ENCODE measurements at regions not wholly inside any gene's neighbourhood (a gene's known extent, or its start where the extent isn't known, plus 50 kb on each side); places are given as distances from the start of the nearest gene placed in this dataset.
"Not testable (repeated sequence)": the region's sequence is repeated elsewhere in the genome, so short reads cannot be mapped to it uniquely, and the experiment has no call there.

GRCh38 chr7:16369855-16370254 lies 51.5 kb downstream of the CRPPA start:
- no peaks in the 10 kb centered on the region for H3K4me1 Mint-ChIP-seq
- DNase-seq, result no peak
- no peaks in the 10 kb centered on the region for H3K27me3 Mint-ChIP-seq
- H3K27ac Mint-ChIP-seq, result no peak overlapping the region
- H3K4me3 Mint-ChIP-seq, result no peak overlapping the region
- no peak for ATAC-seq
- H3K9me3 Mint-ChIP-seq, result no peaks in the 10 kb centered on the region

DNA sequence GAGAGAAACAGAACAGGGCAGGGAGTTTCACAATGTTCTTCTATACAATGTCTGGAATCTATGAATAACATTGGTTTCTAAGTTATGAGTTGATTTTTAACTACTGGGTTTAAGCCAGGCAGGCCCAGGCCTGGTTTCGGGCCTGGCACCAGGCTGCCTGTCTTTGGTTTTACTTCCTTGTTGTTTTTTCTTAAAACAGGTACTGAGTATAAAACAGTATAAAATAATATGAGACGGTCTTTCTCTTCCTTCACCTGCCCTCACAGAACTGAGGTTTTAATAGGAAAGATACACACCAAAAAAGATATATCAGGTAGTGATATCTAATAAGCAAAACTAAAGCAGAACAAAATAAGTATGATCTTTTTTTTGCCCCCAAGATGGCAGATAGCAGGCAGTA lies 52.0 kb downstream of the CRPPA start:
- DNase-seq, H3K27me3 Mint-ChIP-seq, H3K4me1 Mint-ChIP-seq, H3K27ac Mint-ChIP-seq, H3K9me3 Mint-ChIP-seq, H3K4me3 Mint-ChIP-seq, ATAC-seq: not testable (repeated sequence)

DNA sequence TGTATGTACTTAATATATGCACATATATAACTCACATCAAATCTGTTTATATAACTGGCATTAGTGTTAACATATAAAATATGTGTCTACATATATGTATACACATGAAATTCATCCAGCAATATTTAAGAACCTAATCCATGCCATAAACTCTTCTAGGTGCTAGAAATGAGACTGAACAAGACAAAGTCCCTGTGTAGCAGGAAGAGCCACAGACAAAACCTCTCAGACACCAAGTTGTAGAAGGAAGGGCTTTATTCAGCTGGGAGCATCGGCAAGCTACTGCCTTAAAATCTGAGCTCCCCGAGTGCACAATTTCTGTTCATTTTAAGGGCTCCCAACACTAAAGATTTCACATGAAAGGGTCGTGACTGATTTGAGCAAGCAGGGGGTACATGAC lies 52.5 kb downstream of the CRPPA start:
- DNase-seq (no peak), ATAC-seq (no peak)
- no peaks in the 10 kb centered on the region for H3K27me3 Mint-ChIP-seq
- no peak overlapping the region for H3K4me3 Mint-ChIP-seq
- H3K4me1 Mint-ChIP-seq, result no peaks in the 10 kb centered on the region
- H3K27ac Mint-ChIP-seq, result no peak overlapping the region
- H3K9me3 Mint-ChIP-seq, result no peaks in the 10 kb centered on the region

DNA sequence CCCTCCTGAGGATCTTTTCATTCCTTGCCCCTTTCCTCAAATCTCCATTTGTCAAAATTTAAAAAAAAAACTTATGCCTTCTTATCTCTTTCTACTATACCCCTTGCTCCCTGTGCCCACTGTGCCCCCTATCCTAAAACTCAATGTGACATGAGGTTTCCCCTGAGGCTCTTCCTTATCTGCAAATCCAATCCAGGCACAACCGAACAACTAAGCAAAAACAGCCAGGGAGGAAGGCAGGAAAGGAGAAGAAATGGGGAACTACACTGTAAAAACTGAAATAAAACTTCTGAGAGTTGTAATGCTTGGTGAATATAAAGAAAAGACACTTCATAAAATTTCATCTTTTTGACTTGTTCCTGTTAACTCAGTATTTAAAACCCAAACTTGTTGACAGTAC lies 54.2 kb downstream of the CRPPA start:
- Mint-ChIP-seq H3K9me3 (no peaks in the 10 kb centered on the region), H3K4me3 (no peak overlapping the region), H3K27ac (no peak overlapping the region), H3K4me1 (no peaks in the 10 kb centered on the region), H3K27me3 (no peaks in the 10 kb centered on the region)
- ATAC-seq (no peak), DNase-seq (no peak)

GRCh38 chr7:16365952-16366351 lies 55.4 kb downstream of the CRPPA start:
- H3K4me3 Mint-ChIP-seq, result no peak overlapping the region
- no peaks in the 10 kb centered on the region for H3K4me1 Mint-ChIP-seq
- H3K27ac Mint-ChIP-seq, result peak overlapping the region in 1 of 2 donors; percentile 30
- no peaks in the 10 kb centered on the region for H3K9me3 Mint-ChIP-seq
- H3K27me3 Mint-ChIP-seq, result no peaks in the 10 kb centered on the region
- DNase-seq, result no peak
- ATAC-seq, result no peak

DNA sequence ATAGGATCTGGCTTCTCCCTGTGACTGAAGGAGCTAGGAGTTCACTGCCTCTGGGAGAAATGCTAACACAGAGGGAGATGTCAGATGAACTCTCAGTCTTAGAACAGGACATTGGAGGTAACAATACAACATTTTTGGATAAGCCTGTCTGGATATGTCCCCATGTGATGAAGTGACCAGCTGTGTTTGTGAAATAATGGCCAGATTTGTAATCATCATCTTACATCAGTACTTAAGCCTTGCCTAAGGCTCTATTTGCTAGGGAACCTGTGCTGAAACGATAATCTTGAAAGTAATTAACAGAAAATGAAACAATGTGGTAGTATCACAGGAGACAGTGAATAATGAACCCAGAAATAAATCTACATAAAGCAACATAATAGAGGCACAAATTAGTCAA lies 56.2 kb downstream of the CRPPA start:
- Mint-ChIP-seq H3K27me3 (no peaks in the 10 kb centered on the region), H3K4me1 (no peaks in the 10 kb centered on the region), H3K9me3 (no peaks in the 10 kb centered on the region), H3K4me3 (no peak overlapping the region), H3K27ac (no peak overlapping the region)
- DNase-seq (no peak), ATAC-seq (no peak)

DNA sequence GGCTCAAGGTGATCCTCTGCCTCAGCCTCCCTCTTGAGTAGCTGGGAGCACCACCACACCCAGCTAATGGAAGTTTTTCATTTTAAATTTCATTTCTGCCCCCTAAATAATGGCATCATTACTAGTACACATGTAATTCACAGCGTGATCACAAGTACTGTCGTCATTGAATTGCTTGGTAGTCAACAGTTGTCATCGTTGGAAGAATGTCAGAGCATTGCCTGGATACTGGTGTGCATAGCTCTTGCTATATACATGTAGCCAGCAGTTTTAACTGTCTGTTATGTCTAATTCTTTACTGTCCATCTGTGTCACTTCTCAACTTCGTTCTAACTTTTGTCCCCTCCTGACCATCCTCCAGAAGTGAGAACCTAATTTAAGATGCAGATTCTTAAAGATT lies 62.1 kb downstream of the CRPPA start:
- Mint-ChIP-seq H3K4me3 (no peak overlapping the region), H3K4me1 (no peaks in the 10 kb centered on the region), H3K9me3 (no peaks in the 10 kb centered on the region), H3K27ac (no peak overlapping the region), H3K27me3 (no peaks in the 10 kb centered on the region)
- no peak for DNase-seq
- no peak for ATAC-seq

- Mint-ChIP-seq H3K4me1 (no peaks in the 10 kb centered on the region), H3K27ac (no peak overlapping the region), H3K27me3 (no peaks in the 10 kb centered on the region), H3K9me3 (no peaks in the 10 kb centered on the region), H3K4me3 (no peak overlapping the region)
- DNase-seq (no peak), ATAC-seq (no peak)
Measured at GRCh38 chr7:16357921-16358320, 63.4 kb downstream of the CRPPA start.

- H3K27ac Mint-ChIP-seq, result no peak overlapping the region
- no peak overlapping the region for H3K4me3 Mint-ChIP-seq
- ATAC-seq (no peak), DNase-seq (no peak)
- no peaks in the 10 kb centered on the region for H3K9me3 Mint-ChIP-seq
- H3K27me3 Mint-ChIP-seq, result no peaks in the 10 kb centered on the region
- H3K4me1 Mint-ChIP-seq, result no peaks in the 10 kb centered on the region
Measured at GRCh38 chr7:16357474-16357873, 63.9 kb downstream of the CRPPA start.

DNA sequence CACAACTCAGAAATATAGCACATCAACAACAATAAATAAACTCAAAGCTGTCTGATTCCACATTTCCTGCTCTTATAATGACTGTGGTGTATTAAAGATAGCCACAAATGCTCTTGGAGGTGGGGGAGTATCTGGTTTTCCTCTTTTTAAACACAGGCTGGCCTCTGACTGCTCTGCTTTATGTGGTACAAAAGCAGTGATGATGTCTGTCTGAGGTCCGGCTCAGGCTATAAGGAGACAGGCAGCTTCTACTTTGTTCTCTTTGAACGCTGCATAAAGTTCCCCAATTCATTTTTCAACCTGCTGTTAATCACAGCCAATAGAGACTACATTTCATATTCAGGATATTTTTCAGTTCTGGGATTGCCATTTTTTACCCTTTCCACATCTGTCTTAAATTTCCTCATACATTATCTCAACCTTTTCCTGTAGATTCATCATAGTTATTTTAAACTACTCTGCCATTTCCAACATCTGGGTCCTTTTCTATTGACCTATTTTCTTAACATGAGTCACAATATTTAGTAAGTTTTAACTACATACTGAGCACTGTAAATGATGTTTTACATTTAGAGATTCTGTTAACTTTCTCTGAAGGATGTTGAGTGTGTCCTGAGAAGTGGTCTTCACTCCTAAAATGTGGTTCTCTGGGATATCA lies 64.9 kb downstream of the CRPPA start:
- H3K27ac Mint-ChIP-seq, result no peak overlapping the region
- no peaks in the 10 kb centered on the region for H3K9me3 Mint-ChIP-seq
- DNase-seq (no peak), ATAC-seq (no peak)
- no peaks in the 10 kb centered on the region for H3K4me1 Mint-ChIP-seq
- H3K4me3 Mint-ChIP-seq, result no peak overlapping the region
- no peaks in the 10 kb centered on the region for H3K27me3 Mint-ChIP-seq

DNA sequence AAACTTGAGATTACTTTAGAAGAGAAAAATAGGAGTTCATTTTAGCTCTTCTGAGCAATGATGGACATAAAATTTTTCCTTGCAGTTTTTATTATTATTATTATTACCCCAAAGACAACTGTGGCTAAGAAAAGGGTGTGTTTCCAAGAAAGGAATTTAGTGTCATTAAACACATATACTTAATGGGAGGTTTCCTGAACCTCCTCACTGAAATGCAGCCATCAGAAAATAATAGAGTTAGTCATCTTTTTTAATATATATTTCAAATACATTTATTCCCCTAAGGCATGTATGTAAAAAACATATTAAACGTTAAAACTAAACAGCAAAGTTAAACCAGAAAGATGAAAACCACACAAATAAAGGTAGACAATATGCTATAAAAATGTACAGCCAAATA lies 66.8 kb downstream of the CRPPA start:
- H3K4me3 Mint-ChIP-seq, result no peak overlapping the region
- H3K4me1 Mint-ChIP-seq, result no peaks in the 10 kb centered on the region
- H3K9me3 Mint-ChIP-seq, result peaks cover 3 to 10% of the 10 kb centered on the region in 2 donors
- no peak for ATAC-seq
- no peak overlapping the region for H3K27ac Mint-ChIP-seq
- no peak for DNase-seq
- no peaks in the 10 kb centered on the region for H3K27me3 Mint-ChIP-seq

DNA sequence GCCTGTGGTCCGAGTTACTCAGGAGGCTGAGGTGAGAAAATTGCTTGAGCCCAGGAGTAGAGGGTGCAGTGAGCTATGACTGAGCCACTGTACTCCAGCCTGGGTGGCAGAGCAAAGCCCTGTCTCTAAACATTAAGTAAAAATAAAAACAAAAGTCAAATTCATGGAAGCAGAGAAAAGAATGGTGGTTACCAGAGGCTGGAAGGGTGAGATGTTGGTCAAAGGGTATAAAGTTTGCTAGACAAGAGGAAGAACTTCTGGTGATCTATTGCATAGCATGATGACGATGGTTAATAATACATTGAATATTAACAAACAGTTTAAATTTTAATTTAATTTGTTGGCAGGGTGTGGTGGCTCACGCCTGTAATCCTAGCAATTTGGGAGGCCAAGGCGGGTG lies 68.1 kb downstream of the CRPPA start:
- H3K9me3 Mint-ChIP-seq, result peaks cover 8 to 18% of the 10 kb centered on the region in 2 donors
- no peak for ATAC-seq

GRCh38 chr7:16350634-16351033 lies 70.7 kb downstream of the CRPPA start:
- Mint-ChIP-seq H3K27me3 (no peaks in the 10 kb centered on the region), H3K9me3 (peaks cover 14 to 18% of the 10 kb centered on the region in 2 donors), H3K4me1 (peaks cover 7% of the 10 kb centered on the region), H3K4me3 (no peak overlapping the region), H3K27ac (no peak overlapping the region)
- DNase-seq, result no peak
- no peak for ATAC-seq

More for the DNA sequence above, 68.1 kb downstream of the CRPPA start:
- no peak for DNase-seq
- no peaks in the 10 kb centered on the region for H3K4me1 Mint-ChIP-seq
- H3K4me3 Mint-ChIP-seq, result no peak overlapping the region
- H3K27me3 Mint-ChIP-seq, result no peaks in the 10 kb centered on the region
- no peak overlapping the region for H3K27ac Mint-ChIP-seq

DNA sequence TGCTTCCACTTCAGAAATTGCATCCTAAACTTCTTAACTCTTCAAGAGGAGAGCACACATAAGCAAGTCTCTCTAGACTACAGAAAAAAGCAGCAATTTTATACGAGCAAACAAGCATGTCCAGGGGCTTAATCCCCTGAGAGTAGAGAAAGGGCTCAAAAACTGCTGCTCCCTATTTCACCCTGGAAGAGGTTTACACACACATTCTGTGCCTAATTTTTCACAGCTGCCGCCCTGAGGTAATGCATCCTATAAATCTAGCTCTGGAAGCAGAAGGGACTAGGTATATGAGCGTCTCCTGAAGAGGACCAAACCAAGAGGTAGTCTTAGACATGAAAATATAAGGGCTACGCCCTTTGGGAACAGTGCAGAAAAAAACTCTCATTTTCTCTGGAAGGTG lies 73.1 kb downstream of the CRPPA start:
- no peak overlapping the region for H3K4me3 Mint-ChIP-seq
- no peak overlapping the region for H3K27ac Mint-ChIP-seq
- no peaks in the 10 kb centered on the region for H3K27me3 Mint-ChIP-seq
- ATAC-seq, result no peak
- H3K4me1 Mint-ChIP-seq, result peaks cover 7% of the 10 kb centered on the region
- peaks cover 33 to 34% of the 10 kb centered on the region in 2 donors for H3K9me3 Mint-ChIP-seq
- no peak for DNase-seq

DNA sequence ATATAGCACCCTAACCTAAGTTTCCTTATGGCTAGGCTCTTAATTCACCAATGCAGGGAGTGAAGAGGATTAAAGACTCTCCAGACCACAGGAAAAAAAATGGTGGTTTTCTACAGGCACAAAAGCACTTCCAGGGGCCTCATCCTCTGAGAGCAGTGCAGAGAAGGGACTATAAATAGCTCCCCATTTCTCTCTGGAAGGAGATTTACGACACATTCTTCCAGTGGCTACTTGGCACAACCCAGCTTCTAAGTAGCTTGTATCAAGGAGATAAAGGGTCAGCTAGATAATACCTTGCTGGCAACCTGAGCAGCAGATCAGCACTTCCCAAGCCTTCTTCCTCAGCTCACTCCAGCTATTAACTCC lies 73.5 kb downstream of the CRPPA start:
- Mint-ChIP-seq H3K4me3 (no peak overlapping the region), H3K9me3 (peaks cover 33 to 35% of the 10 kb centered on the region in 2 donors), H3K27ac (no peak overlapping the region), H3K4me1 (peaks cover 7% of the 10 kb centered on the region), H3K27me3 (no peaks in the 10 kb centered on the region)
- ATAC-seq (no peak), DNase-seq (no peak)

DNA sequence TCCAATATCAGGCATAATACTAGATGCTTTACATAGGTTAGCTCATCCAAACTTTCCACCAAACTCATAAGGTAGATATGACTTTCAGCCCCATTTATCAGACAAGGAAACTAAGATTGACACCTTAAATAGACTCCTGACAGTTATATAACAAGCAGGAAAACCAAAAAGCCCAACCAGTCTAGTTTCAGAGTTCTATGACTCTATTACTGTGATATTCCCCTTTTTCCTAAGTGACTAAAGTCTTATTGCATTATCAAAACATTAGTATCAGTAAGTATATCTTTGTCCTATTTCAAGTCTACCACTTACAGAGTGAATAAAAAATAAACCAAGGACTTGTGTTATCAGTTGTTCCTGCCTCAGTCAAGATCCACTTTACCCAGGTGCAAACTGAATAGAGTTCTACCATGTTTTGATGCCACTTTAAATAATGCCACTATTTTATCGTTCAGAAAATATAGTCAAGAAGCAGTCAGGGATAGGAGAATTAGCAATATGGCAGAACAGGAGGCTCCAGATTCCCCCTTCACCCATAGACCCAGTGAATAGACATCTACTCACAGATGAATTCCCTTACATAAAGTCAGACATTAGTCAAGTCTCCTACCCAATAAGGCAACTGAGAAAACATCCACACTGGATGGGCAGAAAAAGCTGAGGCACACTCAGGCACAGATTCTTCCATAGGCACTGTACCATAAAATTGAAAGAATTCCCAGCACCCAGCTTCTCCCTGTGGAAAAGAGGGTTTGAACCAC lies 74.1 kb downstream of the CRPPA start:
- H3K27ac Mint-ChIP-seq, result no peak overlapping the region
- H3K27me3 Mint-ChIP-seq, result no peaks in the 10 kb centered on the region
- H3K9me3 Mint-ChIP-seq, result peaks cover 33 to 35% of the 10 kb centered on the region in 2 donors
- H3K4me1 Mint-ChIP-seq, result peaks cover 7% of the 10 kb centered on the region
- no peak for ATAC-seq
- no peak for DNase-seq
- H3K4me3 Mint-ChIP-seq, result no peak overlapping the region

All from stimulated activated naive CD8-positive, alpha-beta T cell treated with anti-CD3 and anti-CD28 coated beads, Interleukin-15, amount 100 ng/mL, for 72 hours (primary cell).